ENCODE measurements at regions not wholly inside any gene's neighbourhood (a gene's known extent, or its start where the extent isn't known, plus 50 kb on each side); places are given as distances from the start of the nearest gene placed in this dataset.

DNA sequence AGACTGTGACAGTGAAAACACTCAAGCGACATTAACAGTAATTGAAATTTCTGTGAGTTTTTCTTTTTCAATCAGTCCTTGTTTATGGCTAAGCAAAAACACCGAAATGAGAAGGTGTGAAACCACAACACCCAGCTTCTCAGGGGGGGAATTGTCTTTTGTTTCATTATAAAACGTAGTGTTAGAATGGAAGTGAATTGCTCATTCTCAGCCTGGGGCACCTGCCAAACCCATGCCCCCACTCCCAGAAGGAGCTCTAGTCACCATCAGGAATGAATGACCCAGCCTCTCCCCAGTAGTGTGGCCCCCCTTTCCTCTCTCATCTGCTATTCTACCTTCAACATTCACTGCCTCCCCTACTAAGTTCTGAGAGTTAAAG, 185.8 kb upstream of the CFAP20DC start:
- TF ChIP-seq, protein P1, sequence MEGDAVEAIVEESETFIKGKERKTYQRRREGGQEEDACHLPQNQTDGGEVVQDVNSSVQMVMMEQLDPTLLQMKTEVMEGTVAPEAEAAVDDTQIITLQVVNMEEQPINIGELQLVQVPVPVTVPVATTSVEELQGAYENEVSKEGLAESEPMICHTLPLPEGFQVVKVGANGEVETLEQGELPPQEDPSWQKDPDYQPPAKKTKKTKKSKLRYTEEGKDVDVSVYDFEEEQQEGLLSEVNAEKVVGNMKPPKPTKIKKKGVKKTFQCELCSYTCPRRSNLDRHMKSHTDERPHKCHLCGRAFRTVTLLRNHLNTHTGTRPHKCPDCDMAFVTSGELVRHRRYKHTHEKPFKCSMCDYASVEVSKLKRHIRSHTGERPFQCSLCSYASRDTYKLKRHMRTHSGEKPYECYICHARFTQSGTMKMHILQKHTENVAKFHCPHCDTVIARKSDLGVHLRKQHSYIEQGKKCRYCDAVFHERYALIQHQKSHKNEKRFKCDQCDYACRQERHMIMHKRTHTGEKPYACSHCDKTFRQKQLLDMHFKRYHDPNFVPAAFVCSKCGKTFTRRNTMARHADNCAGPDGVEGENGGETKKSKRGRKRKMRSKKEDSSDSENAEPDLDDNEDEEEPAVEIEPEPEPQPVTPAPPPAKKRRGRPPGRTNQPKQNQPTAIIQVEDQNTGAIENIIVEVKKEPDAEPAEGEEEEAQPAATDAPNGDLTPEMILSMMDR (IDR thresholded peaks at IDR 0.05; ENCODE audit: poor library complexity, severe bottlenecking) = no peak
- TF ChIP-seq SMC3 (conservative IDR thresholded peaks at IDR 0.05; ENCODE audit: poor library complexity) = no peak
- TF ChIP-seq EZH2 (IDR thresholded peaks at IDR 0.05; ENCODE audit: borderline replicate concordance, insufficient read depth, low read length, poor library complexity, severe bottlenecking) = no peak
- TF ChIP-seq, protein P2, sequence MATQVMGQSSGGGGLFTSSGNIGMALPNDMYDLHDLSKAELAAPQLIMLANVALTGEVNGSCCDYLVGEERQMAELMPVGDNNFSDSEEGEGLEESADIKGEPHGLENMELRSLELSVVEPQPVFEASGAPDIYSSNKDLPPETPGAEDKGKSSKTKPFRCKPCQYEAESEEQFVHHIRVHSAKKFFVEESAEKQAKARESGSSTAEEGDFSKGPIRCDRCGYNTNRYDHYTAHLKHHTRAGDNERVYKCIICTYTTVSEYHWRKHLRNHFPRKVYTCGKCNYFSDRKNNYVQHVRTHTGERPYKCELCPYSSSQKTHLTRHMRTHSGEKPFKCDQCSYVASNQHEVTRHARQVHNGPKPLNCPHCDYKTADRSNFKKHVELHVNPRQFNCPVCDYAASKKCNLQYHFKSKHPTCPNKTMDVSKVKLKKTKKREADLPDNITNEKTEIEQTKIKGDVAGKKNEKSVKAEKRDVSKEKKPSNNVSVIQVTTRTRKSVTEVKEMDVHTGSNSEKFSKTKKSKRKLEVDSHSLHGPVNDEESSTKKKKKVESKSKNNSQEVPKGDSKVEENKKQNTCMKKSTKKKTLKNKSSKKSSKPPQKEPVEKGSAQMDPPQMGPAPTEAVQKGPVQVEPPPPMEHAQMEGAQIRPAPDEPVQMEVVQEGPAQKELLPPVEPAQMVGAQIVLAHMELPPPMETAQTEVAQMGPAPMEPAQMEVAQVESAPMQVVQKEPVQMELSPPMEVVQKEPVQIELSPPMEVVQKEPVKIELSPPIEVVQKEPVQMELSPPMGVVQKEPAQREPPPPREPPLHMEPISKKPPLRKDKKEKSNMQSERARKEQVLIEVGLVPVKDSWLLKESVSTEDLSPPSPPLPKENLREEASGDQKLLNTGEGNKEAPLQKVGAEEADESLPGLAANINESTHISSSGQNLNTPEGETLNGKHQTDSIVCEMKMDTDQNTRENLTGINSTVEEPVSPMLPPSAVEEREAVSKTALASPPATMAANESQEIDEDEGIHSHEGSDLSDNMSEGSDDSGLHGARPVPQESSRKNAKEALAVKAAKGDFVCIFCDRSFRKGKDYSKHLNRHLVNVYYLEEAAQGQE (IDR thresholded peaks at IDR 0.05; ENCODE audit: borderline replicate concordance) = no peak
- TF ChIP-seq POLR2AphosphoS5 (IDR thresholded peaks at IDR 0.05) = no peak
- TF ChIP-seq TAF1 (IDR thresholded peaks at IDR 0.05; ENCODE audit: low read depth) = no peak
- no peak for TF ChIP-seq EP300 (conservative IDR thresholded peaks at IDR 0.05; ENCODE audit: poor library complexity, severe bottlenecking)

All from neural cell (in vitro differentiated cells).